ENCODE measurements at regions not wholly inside any gene's neighbourhood (a gene's known extent, or its start where the extent isn't known, plus 50 kb on each side); places are given as distances from the start of the nearest gene placed in this dataset.

DNA sequence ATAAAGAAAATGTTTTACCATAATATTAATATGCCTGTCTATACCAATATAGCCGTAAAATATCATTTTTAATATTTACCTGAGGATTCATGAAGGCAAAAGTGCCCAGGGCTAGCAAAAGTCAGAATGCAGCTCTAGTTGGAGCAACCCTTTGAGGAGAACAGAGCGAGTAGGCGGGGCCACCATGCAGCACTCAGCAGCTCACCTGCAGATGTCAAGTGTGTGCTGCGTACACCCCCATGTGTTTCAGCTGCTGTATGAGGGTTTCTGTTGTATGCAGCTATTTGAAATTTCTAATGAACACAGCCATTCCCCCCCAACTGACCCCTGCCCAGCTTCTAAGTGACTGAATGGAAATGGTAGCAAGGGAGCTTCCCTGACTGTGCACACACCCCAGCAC is 508.0 kb downstream of the QKI start:
- POLR2A ChIA-PET: no interaction called here

DNA sequence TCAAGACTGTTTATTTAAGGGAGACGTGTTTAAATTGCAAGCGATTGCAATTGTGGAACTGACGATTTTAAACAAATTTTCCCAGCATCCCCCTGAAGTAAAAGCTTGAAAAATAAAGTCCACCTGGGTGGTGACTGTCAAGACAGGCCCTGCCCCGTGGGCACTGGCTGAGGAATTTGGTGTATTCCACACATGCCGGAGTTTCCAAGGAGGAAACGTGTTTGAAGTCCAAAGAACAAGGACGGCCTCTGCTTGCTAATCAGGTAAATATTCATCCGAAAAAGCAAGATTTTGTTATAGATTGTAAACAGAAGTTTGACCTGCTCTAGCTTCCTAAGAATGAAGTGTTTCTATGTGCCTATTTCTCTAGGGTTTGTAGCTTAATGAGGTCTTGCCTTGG is 505.1 kb downstream of the QKI start:
- no peaks in the 10 kb centered on the region for H3K4me1 Mint-ChIP-seq
- ChIA-PET POLR2A (no interaction called here), CTCF (no interaction called here)
- no peak overlapping the region for H3K27ac Mint-ChIP-seq
- H3K36me3 Mint-ChIP-seq (ENCODE audit: low read depth): no peaks in the 10 kb centered on the region
- no peaks in the 10 kb centered on the region for H3K9me3 Mint-ChIP-seq
- DNase-seq: no peak
- no peaks in the 10 kb centered on the region for H3K27me3 Mint-ChIP-seq
- no peak overlapping the region for H3K4me3 Mint-ChIP-seq

More for the DNA sequence above, 508.0 kb downstream of the QKI start:
- CTCF ChIA-PET: no interaction called here
- Mint-ChIP-seq H3K27me3 (no peaks in the 10 kb centered on the region), H3K4me1 (no peaks in the 10 kb centered on the region), H3K27ac (no peak overlapping the region), H3K9me3 (no peaks in the 10 kb centered on the region), H3K36me3 (ENCODE audit: low read depth) (no peaks in the 10 kb centered on the region), H3K4me3 (no peak overlapping the region)
- no peak for DNase-seq

DNA sequence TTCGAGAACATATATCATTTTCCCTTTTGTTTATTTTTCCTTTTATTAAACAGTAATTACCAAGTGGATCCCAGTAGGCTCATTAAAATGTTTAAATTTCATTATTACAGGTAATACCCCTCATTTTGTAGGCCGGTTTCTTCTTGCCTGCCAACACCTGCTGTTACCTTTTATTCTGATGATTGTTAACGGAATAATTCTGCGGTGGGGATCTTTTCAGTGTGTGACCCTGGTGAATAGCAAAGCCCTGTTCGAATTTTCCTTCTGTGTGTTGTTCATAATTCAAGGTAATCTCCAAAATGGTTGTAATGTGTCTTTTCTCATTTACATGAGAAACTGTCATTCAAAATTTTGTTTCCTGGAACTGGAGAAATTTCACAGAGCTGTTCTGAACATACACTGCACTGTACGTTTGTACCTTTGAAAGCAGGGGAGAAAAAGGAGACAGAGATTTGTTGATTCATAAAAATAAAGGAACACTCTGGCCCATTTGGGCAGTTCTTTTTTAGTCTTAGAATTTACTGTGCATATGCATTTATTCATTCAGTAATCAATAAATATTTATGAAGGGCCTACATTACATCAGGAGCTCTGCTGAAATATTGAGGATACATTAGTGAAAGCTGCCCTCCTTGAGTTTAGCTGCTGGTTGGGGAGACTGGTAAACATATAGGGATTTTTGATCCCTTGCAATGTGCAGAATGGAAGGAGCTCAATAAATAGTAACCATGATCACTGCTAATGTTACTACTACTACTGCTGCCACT is 502.0 kb downstream of the QKI start:
- CTCF ChIA-PET: no interaction called here
- POLR2A ChIA-PET: no interaction called here
- H3K27me3 Mint-ChIP-seq: no peaks in the 10 kb centered on the region
- no peak overlapping the region for H3K4me3 Mint-ChIP-seq
- no peak for DNase-seq
- no peak overlapping the region for H3K27ac Mint-ChIP-seq
- no peaks in the 10 kb centered on the region for H3K9me3 Mint-ChIP-seq
- no peaks in the 10 kb centered on the region for H3K4me1 Mint-ChIP-seq
- H3K36me3 Mint-ChIP-seq (ENCODE audit: low read depth): no peaks in the 10 kb centered on the region

DNA sequence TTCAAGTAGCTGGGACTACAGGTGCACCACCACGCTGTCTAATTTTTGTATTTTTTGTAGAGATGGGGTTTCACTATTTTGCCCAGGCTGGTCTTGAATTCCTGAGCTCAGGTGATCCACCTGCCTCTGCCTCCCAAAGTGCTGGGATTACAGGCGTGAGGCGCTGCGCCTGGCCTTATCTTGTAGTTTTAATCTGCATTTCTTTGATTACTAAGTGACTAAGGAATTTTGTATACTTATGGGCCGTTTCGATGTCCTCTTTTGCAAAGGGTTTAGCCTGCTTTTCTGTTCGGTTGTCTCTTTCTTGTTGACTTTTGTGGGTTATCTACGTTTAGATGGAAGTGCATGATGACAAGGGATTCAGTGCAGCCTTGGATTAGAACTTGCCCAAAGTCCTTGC is 500.6 kb downstream of the QKI start:
- Mint-ChIP-seq H3K4me3 (no peak overlapping the region), H3K4me1 (no peaks in the 10 kb centered on the region), H3K27ac (no peak overlapping the region), H3K9me3 (no peaks in the 10 kb centered on the region), H3K27me3 (no peaks in the 10 kb centered on the region), H3K36me3 (ENCODE audit: low read depth) (no peaks in the 10 kb centered on the region)
- CTCF ChIA-PET: no interaction called here
- POLR2A ChIA-PET: no interaction called here
- no peak for DNase-seq

DNA sequence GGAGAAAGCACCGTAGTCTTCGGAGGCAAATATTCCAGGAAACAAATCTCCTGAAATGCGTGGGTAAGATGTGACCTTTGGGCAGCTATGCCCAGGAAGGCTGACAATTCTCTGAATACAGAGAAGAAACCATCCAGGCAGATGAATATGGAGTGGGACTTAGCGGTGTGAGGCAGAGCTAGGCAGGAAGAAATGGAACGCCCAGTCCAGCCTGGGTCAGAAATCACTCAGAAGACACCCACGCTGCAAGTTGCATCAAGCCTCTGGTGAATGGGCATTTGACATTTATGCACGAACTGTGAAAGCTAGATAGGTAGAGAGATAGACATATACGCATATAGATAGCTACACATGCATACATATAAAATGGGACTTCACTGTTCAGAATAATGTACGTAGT is 498.5 kb downstream of the QKI start:
- ChIA-PET CTCF (no interaction called here), POLR2A (no interaction called here)
- Mint-ChIP-seq H3K9me3 (no peaks in the 10 kb centered on the region), H3K4me1 (no peaks in the 10 kb centered on the region), H3K27ac (no peak overlapping the region), H3K4me3 (no peak overlapping the region), H3K36me3 (ENCODE audit: low read depth) (no peaks in the 10 kb centered on the region), H3K27me3 (no peaks in the 10 kb centered on the region)
- no peak for DNase-seq

DNA sequence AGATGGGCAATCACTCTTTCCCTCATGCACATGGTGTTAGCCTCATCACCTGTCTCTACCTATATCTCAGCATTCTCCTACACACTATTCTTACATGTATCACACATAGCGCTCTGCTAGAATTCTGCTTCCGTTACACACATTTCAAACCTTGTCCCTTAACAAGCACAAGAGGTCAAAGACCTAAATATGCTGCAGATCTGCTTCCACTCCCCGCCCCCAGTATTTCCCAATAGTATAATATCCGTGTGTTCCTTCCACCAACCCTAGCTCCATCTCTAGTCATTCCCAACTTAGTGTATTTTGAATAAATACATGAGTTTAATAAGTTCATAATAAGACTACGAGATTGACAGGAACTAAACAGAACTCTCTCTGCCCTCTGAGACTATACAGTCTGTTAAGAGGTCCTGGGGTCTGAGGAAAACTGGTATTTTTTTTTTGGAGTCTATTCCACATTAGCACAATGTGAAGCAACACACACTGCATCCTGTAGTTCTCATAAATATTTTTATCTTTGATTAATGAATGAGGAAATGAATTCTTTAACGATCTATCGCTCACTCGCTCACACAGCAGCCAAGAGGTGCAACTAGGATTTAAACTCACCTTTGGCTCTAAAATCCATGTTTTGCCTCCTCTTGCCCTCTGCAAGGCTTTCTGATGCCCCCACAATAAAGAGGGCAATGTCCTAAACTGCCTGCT is 491.6 kb downstream of the QKI start:
- Mint-ChIP-seq H3K4me1 (no peaks in the 10 kb centered on the region), H3K36me3 (ENCODE audit: low read depth) (no peaks in the 10 kb centered on the region), H3K9me3 (no peaks in the 10 kb centered on the region), H3K27me3 (no peaks in the 10 kb centered on the region), H3K27ac (no peak overlapping the region), H3K4me3 (no peak overlapping the region)
- ChIA-PET CTCF (no interaction called here), POLR2A (interaction anchor here (1.2 kb wide), 1 partner anchor 53 kb away, joined by 5 read pairs; no protein-coding TSS in a partner anchor)
- DNase-seq: no peak

DNA sequence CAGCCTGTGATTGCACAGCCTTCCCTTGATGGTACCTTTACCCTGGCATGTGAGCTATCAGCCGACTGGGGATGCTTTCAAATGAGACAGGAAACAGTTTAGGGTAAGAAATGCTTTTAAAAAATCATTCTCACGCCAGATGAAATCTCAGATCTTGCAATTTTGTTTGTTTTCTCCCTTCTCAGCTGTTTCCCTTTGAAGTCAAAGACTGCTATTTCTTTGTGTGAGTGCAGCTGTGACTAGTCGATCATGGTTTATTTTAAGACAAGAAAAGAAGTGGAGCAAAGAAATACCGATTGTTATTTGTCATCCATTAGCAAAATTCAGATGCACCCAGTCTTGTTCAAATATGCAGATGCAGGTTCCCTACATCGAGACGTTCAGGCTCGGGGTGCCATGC is 489.7 kb downstream of the QKI start:
- ChIA-PET CTCF (no interaction called here), POLR2A (no interaction called here)
- Mint-ChIP-seq H3K4me3 (no peak overlapping the region), H3K36me3 (ENCODE audit: low read depth) (no peaks in the 10 kb centered on the region), H3K9me3 (no peaks in the 10 kb centered on the region), H3K27ac (no peak overlapping the region), H3K4me1 (no peaks in the 10 kb centered on the region), H3K27me3 (no peaks in the 10 kb centered on the region)
- DNase-seq: no peak

DNA sequence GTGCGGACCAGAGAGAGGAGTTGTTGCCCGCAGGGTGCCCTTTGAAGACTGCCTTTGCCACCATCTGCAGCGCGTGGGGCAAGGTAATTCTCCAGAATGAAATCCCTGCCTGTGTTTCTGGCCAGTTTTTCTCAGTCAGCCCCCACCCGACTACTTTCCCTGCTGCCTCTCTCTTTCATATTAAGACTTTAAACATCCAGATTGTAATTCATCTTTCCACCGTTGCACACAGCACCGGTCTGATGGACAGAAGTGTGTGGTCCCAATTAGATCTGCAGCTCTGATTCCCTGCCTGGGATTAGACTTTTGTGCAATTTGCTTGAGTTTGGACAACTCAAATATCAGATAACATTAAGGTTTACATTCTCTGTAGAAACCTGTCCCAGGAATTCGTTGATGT is 489.0 kb downstream of the QKI start:
- H3K36me3 Mint-ChIP-seq (ENCODE audit: low read depth): no peaks in the 10 kb centered on the region
- POLR2A ChIA-PET: no interaction called here
- CTCF ChIA-PET: no interaction called here
- H3K4me3 Mint-ChIP-seq: no peak overlapping the region
- DNase-seq: no peak
- no peaks in the 10 kb centered on the region for H3K4me1 Mint-ChIP-seq
- no peaks in the 10 kb centered on the region for H3K27me3 Mint-ChIP-seq
- no peaks in the 10 kb centered on the region for H3K9me3 Mint-ChIP-seq
- no peak overlapping the region for H3K27ac Mint-ChIP-seq

DNA sequence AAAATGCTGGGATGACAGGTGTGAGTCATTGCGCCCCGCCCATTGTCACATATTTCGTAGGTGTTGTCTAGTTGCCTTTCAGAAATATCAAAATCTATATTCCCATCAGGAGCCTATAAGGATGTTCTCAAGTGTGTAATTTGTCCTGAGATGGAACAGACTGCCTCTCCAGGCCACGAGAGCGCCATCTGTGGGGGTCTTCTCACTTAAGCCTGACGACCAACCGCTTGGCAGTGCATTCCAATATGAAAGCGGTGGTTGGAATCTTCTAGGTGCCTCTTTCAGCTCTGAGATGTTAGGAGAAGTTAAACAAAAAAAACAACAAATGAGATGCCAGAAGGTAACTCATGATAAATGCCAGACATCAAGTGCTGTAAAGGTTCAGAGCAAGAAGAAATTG is 488.5 kb downstream of the QKI start:
- H3K9me3 Mint-ChIP-seq: no peaks in the 10 kb centered on the region
- no peak overlapping the region for H3K27ac Mint-ChIP-seq
- H3K36me3 Mint-ChIP-seq (ENCODE audit: low read depth): no peaks in the 10 kb centered on the region
- ChIA-PET CTCF (no interaction called here), POLR2A (no interaction called here)
- no peak for DNase-seq
- no peaks in the 10 kb centered on the region for H3K27me3 Mint-ChIP-seq
- H3K4me1 Mint-ChIP-seq: no peaks in the 10 kb centered on the region
- H3K4me3 Mint-ChIP-seq: no peak overlapping the region

DNA sequence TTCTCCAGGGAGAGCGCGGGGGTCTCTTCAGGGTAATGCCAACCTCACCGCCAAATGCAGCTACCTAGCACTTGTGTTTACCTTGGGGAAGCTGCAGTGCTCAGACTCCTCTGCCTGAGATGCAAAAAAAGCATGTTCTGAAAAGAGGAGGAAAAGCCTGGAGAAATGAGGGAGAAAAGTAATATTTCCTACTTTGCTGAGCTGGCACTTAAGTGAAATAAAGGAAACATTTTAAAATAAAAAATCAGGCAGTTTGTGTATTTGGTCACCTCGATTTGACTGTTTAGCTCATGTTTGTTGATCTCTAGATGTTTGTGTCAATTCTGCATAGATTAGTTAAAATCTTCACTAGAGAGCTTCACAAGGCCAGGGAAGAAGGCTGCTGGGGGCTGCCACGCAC is 487.2 kb downstream of the QKI start:
- Mint-ChIP-seq H3K4me1 (no peaks in the 10 kb centered on the region), H3K9me3 (no peaks in the 10 kb centered on the region), H3K27ac (no peak overlapping the region), H3K36me3 (ENCODE audit: low read depth) (no peaks in the 10 kb centered on the region), H3K27me3 (no peaks in the 10 kb centered on the region), H3K4me3 (no peak overlapping the region)
- POLR2A ChIA-PET: no interaction called here
- CTCF ChIA-PET: no interaction called here
- no peak for DNase-seq

DNA sequence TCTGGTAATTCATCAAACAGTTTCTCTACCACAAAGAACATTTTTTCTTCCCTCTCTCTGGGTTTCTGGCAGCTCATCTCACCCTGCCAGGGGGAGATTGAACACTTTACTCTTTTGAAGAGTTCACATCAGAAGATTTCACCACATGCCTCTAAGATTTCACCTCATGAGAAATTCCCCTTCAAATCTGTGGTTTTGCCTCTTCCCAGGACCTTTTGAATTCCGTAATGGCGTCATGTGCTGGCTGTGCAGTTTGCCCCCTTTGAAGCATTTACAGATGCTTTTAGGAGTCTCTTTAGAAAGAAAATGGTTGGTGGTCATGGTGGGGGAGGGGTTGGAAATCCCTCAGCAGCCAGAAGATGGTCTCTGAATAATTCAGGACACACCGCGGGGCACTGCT is 486.1 kb downstream of the QKI start:
- H3K4me1 Mint-ChIP-seq: no peaks in the 10 kb centered on the region
- ChIA-PET CTCF (no interaction called here), POLR2A (no interaction called here)
- DNase-seq: no peak
- no peaks in the 10 kb centered on the region for H3K36me3 Mint-ChIP-seq (ENCODE audit: low read depth)
- H3K9me3 Mint-ChIP-seq: no peaks in the 10 kb centered on the region
- H3K27ac Mint-ChIP-seq: no peak overlapping the region
- no peak overlapping the region for H3K4me3 Mint-ChIP-seq
- no peaks in the 10 kb centered on the region for H3K27me3 Mint-ChIP-seq

DNA sequence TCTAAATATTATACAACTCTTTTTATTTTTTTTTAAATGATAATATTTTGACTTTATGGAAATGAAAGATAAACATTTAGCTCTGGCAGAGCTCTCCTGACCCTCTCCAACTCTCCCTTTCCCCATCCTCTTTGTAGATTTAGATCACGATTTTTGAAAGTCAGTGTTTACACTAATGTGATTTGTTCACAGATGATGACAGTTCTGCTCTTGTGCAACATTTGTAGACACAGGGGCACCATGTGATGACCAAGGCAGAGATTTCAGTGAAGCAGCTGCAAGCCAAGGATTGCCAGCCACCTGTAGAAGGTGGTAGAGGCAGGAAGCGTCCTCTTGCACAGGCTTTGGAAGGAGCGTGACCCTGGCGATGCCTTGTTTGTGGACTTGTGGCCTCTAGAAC is 483.2 kb downstream of the QKI start:
- Mint-ChIP-seq H3K4me3 (no peak overlapping the region), H3K9me3 (no peaks in the 10 kb centered on the region), H3K36me3 (ENCODE audit: low read depth) (no peaks in the 10 kb centered on the region), H3K27me3 (no peaks in the 10 kb centered on the region), H3K27ac (no peak overlapping the region), H3K4me1 (no peaks in the 10 kb centered on the region)
- ChIA-PET POLR2A (no interaction called here), CTCF (no interaction called here)
- no peak for DNase-seq

DNA sequence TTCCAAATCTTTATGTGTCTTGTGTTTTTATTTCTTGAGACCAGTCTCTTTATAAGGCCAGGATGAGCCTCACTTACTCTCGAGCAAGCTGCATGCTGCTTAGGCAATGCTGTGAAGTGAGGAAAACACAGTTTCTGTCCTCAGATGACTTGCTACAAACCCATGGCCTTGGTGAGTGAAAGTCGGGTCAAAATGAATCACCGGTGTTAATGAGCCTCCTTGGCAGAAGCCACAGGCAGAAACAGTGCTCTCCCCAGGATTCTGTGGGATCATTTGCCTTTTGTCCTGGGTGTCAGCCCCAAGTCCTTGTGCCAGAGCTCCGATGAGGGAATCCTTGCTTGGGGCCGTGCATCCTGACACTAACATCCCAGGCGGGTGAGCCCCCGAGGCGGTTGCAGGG is 482.5 kb downstream of the QKI start:
- no peak overlapping the region for H3K4me3 Mint-ChIP-seq
- H3K27me3 Mint-ChIP-seq: no peaks in the 10 kb centered on the region
- H3K36me3 Mint-ChIP-seq (ENCODE audit: low read depth): no peaks in the 10 kb centered on the region
- H3K9me3 Mint-ChIP-seq: no peaks in the 10 kb centered on the region
- DNase-seq: no peak
- POLR2A ChIA-PET: no interaction called here
- CTCF ChIA-PET: no interaction called here
- no peaks in the 10 kb centered on the region for H3K4me1 Mint-ChIP-seq
- H3K27ac Mint-ChIP-seq: no peak overlapping the region

DNA sequence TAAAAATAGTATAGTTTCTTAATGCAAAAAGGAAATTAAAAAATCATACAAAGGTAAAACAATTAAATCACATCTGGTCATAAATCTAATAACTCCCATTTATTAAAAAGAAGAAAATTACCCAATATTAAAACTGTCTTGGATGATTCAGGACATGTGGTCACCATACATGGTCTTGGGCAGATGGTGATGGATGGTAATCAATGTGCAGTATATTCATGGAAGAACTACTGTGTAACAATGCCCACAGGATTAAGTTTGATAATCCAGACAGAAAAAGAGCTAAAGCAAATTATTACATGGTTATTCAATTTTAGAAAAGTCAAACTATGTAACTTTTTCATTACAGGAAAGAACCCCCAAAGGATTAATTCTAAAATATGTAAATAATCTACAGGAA is 480.6 kb downstream of the QKI start:
- no peaks in the 10 kb centered on the region for H3K4me1 Mint-ChIP-seq
- CTCF ChIA-PET: no interaction called here

More for the DNA sequence above, 480.6 kb downstream of the QKI start:
- no peaks in the 10 kb centered on the region for H3K27me3 Mint-ChIP-seq
- H3K4me3 Mint-ChIP-seq: no peak overlapping the region
- no peak overlapping the region for H3K27ac Mint-ChIP-seq
- H3K9me3 Mint-ChIP-seq: no peaks in the 10 kb centered on the region
- no peak for DNase-seq
- POLR2A ChIA-PET: no interaction called here
- H3K36me3 Mint-ChIP-seq (ENCODE audit: low read depth): no peaks in the 10 kb centered on the region
